HEK293 (cell line): ENCODE measurements at regions not wholly inside any gene's neighbourhood (a gene's known extent, or its start where the extent isn't known, plus 50 kb on each side); places are given as distances from the start of the nearest gene placed in this dataset.

Source experiments
- CTCF ChIA-PET: fragments of 350-600 bp; formaldehyde crosslinking; extraction: SDS; loops from one replicate; lab custom pipeline; 2021; ENCODE audit warnings: antibody characterized with exemption; lab: Yijun Ruan, JAX
- POLR2A ChIA-PET: fragments of 300-600 bp; formaldehyde crosslinking; extraction: SDS; loops from one replicate; lab custom pipeline; 2020; ENCODE audit warnings: antibody characterized with exemption, inconsistent platforms; lab: Yijun Ruan, JAX
- H3K27ac ChIP-seq: fragments of 200-500 bp; sonication (Bioruptor generic); 2 replicates; pipeline ENCODE4 v1.5.1; 2014; ENCODE audit warnings: low read depth, low read length, control low read depth, inconsistent platforms; ENCODE audit errors: extremely low read depth
- H3K36me3 ChIP-seq, 2 experiments: fragments of 200-500 bp in 1 of 2; sonication (Bioruptor generic) in 1 of 2; 1 replicate in 1 of 2; 2 replicates in 1 of 2; pipeline ENCODE4 v1.5.1; 2014 to 2017; ENCODE audit warnings: inconsistent platforms in 2 of 2, low read length in 2 of 2; ENCODE audit not compliant: control insufficient read depth in 2 of 2, insufficient read depth in 1 of 2
- H3K4me1 ChIP-seq: fragments of 200-500 bp; sonication (Bioruptor generic); 2 replicates; pipeline ENCODE4 v1.5.1; 2014; ENCODE audit warnings: mild to moderate bottlenecking, low read length, inconsistent platforms; ENCODE audit not compliant: control insufficient read depth, insufficient read depth
- H3K4me3 ChIP-seq: 2 replicates; pipeline ENCODE4 v1.5.1; 2011; ENCODE audit warnings: low read depth, mild to moderate bottlenecking, control low read depth, low read length, moderate library complexity
- H3K9me3 ChIP-seq: fragments of 200-500 bp; sonication (Bioruptor generic); 2 replicates; pipeline ENCODE4 v1.5.1; 2014; ENCODE audit warnings: low read depth, low read length, inconsistent platforms; ENCODE audit not compliant: control insufficient read depth, insufficient read depth
- GLI2 ChIP-seq: fragments of 450-650 bp; formaldehyde crosslinking; IDR thresholded peaks from 2 replicates; pipeline ENCODE4; 2017; ENCODE audit warnings: missing biosample characterization, missing genetic modification characterization, low read depth, borderline replicate concordance
- HOXC10 ChIP-seq: sonication (generic); formaldehyde crosslinking; IDR thresholded peaks from 2 replicates; pipeline ENCODE4 v1.8.1; 2023; ENCODE audit warnings: mild to moderate bottlenecking, missing genetic modification reagents
- IKZF3 ChIP-seq: fragments of 450-650 bp; IDR thresholded peaks from 2 replicates; pipeline ENCODE4 v1.5.0; 2018; ENCODE audit warnings: missing biosample characterization, mild to moderate bottlenecking, missing genetic modification characterization, moderate library complexity
- WT1 ChIP-seq: fragments of 450-650 bp; formaldehyde crosslinking; IDR thresholded peaks from 2 replicates; pipeline ENCODE4 v1.5.1; 2016; ENCODE audit warnings: missing biosample characterization, missing genetic modification characterization
- ZBTB7A ChIP-seq: fragments of 450-650 bp; formaldehyde crosslinking; IDR thresholded peaks from 2 replicates; pipeline ENCODE4 v1.5.1; 2016; ENCODE audit warnings: low read depth, missing biosample characterization, missing genetic modification characterization
- ZNF138 ChIP-seq: fragments of 450-650 bp; formaldehyde crosslinking; IDR thresholded peaks from 2 replicates; pipeline ENCODE4 v1.5.1; 2016; ENCODE audit warnings: missing biosample characterization, missing genetic modification characterization, borderline replicate concordance
- ZNF169 ChIP-seq: fragments of 450-650 bp; formaldehyde crosslinking; IDR thresholded peaks from 2 replicates; pipeline ENCODE4 v1.5.1; 2016; ENCODE audit warnings: missing biosample characterization, missing genetic modification characterization
- ZNF2 ChIP-seq: fragments of 450-650 bp; formaldehyde crosslinking; IDR thresholded peaks from 2 replicates; pipeline ENCODE4 v1.5.1; 2016; ENCODE audit warnings: missing biosample characterization, missing genetic modification characterization
- ZNF214 ChIP-seq: fragments of 450-650 bp; formaldehyde crosslinking; IDR thresholded peaks from 2 replicates; pipeline ENCODE4 v1.5.1; 2017; ENCODE audit warnings: missing biosample characterization, mild to moderate bottlenecking, missing genetic modification characterization, borderline replicate concordance
- ZNF529 ChIP-seq: fragments of 450-650 bp; formaldehyde crosslinking; IDR thresholded peaks from 2 replicates; pipeline ENCODE4 v1.5.1; 2017; ENCODE audit warnings: missing genetic modification characterization, missing biosample characterization; ENCODE audit not compliant: insufficient replicate concordance
- ZNF530 ChIP-seq: fragments of 450-650 bp; formaldehyde crosslinking; IDR thresholded peaks from 2 replicates; pipeline ENCODE4 v1.5.1; 2016; ENCODE audit warnings: low read depth, missing biosample characterization, missing genetic modification characterization
- ZNF707 ChIP-seq: fragments of 450-650 bp; formaldehyde crosslinking; IDR thresholded peaks from 2 replicates; pipeline ENCODE4 v1.5.1; 2016; ENCODE audit warnings: missing biosample characterization, missing genetic modification characterization
- TF ChIP-seq, protein P1 (sequence below): fragments of 450-650 bp; formaldehyde crosslinking; conservative IDR thresholded peaks from 2 replicates; pipeline ENCODE4 v1.5.1; 2016; ENCODE audit warnings: low read depth, missing biosample characterization, missing genetic modification characterization
- TF ChIP-seq, protein P2 (sequence below): fragments of 450-650 bp; formaldehyde crosslinking; IDR thresholded peaks from 2 replicates; pipeline ENCODE4 v1.5.1; 2017; ENCODE audit warnings: missing biosample characterization, missing genetic modification characterization
- TF ChIP-seq, protein P3 (sequence below): fragments of 450-650 bp; formaldehyde crosslinking; IDR thresholded peaks from 2 replicates; pipeline ENCODE4 v1.5.1; 2016; ENCODE audit warnings: missing biosample characterization, missing genetic modification characterization
- TF ChIP-seq, protein P4 (sequence below): fragments of 450-650 bp; IDR thresholded peaks from 2 replicates; pipeline ENCODE4 v1.5.1; 2018; ENCODE audit warnings: missing biosample characterization, missing genetic modification characterization
- TF ChIP-seq, protein P5 (sequence below): fragments of 450-650 bp; formaldehyde crosslinking; IDR thresholded peaks from 2 replicates; pipeline ENCODE4 v1.5.1; 2016; ENCODE audit warnings: missing biosample characterization, missing genetic modification characterization

DNA sequence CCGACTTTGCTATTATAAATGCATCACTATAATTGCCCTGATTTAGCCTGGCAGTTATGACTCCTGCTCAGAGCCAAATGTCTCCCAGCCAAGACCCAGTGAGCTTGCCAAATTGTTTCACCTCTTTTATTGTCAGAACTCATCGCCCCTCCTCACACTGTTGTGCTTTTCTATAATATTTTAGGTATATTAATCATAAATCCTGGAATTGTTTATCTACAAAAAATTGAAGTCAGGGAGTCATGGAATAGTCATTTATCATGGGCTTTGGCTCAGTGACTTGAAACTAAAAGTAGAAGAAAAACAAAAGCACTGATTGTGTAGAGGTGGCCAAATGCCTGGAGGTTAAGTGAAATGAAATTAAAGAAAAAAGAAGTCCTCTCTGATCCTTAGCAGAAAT lies 85.6 kb downstream of the PFDN4 start:
- no peaks in the 10 kb centered on the region for H3K36me3 ChIP-seq
- H3K27ac ChIP-seq = no peak overlapping the region
- H3K4me1 ChIP-seq = no peaks in the 10 kb centered on the region
- no peaks in the 10 kb centered on the region for H3K9me3 ChIP-seq
- H3K4me3 ChIP-seq = no peak overlapping the region
- ChIA-PET POLR2A (no interaction called here), CTCF (no interaction called here)
- TF ChIP-seq ZNF214 (no peak), ZNF529 (no peak), ZNF2 (no peak), GLI2 (tag by site-specific recombination) (no peak), ZNF169 (tag by site-specific recombination) (no peak), ZNF138 (tag by site-specific recombination) (no peak), HOXC10 (CRISPR knock-in tag) (no peak), WT1 (tag by site-specific recombination) (no peak)
- TF ChIP-seq, protein P1, sequence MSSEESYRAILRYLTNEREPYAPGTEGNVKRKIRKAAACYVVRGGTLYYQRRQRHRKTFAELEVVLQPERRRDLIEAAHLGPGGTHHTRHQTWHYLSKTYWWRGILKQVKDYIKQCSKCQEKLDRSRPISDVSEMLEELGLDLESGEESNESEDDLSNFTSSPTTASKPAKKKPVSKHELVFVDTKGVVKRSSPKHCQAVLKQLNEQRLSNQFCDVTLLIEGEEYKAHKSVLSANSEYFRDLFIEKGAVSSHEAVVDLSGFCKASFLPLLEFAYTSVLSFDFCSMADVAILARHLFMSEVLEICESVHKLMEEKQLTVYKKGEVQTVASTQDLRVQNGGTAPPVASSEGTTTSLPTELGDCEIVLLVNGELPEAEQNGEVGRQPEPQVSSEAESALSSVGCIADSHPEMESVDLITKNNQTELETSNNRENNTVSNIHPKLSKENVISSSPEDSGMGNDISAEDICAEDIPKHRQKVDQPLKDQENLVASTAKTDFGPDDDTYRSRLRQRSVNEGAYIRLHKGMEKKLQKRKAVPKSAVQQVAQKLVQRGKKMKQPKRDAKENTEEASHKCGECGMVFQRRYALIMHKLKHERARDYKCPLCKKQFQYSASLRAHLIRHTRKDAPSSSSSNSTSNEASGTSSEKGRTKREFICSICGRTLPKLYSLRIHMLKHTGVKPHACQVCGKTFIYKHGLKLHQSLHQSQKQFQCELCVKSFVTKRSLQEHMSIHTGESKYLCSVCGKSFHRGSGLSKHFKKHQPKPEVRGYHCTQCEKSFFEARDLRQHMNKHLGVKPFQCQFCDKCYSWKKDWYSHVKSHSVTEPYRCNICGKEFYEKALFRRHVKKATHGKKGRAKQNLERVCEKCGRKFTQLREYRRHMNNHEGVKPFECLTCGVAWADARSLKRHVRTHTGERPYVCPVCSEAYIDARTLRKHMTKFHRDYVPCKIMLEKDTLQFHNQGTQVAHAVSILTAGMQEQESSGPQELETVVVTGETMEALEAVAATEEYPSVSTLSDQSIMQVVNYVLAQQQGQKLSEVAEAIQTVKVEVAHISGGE (tag by site-specific recombination) = no peak
- TF ChIP-seq, protein P2, sequence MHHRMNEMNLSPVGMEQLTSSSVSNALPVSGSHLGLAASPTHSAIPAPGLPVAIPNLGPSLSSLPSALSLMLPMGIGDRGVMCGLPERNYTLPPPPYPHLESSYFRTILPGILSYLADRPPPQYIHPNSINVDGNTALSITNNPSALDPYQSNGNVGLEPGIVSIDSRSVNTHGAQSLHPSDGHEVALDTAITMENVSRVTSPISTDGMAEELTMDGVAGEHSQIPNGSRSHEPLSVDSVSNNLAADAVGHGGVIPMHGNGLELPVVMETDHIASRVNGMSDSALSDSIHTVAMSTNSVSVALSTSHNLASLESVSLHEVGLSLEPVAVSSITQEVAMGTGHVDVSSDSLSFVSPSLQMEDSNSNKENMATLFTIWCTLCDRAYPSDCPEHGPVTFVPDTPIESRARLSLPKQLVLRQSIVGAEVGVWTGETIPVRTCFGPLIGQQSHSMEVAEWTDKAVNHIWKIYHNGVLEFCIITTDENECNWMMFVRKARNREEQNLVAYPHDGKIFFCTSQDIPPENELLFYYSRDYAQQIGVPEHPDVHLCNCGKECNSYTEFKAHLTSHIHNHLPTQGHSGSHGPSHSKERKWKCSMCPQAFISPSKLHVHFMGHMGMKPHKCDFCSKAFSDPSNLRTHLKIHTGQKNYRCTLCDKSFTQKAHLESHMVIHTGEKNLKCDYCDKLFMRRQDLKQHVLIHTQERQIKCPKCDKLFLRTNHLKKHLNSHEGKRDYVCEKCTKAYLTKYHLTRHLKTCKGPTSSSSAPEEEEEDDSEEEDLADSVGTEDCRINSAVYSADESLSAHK (tag by site-specific recombination) = no peak
- TF ChIP-seq, protein P3, sequence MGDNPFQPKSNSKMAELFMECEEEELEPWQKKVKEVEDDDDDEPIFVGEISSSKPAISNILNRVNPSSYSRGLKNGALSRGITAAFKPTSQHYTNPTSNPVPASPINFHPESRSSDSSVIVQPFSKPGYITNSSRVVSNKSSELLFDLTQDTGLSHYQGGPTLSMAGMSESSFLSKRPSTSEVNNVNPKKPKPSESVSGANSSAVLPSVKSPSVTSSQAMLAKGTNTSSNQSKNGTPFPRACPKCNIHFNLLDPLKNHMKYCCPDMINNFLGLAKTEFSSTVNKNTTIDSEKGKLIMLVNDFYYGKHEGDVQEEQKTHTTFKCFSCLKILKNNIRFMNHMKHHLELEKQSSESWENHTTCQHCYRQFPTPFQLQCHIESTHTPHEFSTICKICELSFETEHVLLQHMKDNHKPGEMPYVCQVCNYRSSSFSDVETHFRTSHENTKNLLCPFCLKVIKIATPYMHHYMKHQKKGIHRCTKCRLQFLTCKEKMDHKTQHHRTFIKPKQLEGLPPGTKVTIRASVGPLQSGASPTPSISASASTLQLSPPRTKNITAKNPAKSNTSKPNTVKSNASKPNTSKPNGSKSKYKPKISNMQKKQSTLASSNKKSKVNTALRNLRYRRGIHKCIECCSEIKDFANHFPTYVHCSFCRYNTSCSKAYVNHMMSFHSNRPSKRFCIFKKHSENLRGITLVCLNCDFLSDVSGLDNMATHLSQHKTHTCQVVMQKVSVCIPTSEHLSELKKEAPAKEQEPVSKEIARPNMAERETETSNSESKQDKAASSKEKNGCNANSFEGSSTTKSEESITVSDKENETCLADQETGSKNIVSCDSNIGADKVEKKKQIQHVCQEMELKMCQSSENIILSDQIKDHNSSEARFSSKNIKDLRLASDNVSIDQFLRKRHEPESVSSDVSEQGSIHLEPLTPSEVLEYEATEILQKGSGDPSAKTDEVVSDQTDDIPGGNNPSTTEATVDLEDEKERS (tag by site-specific recombination) = no peak
- TF ChIP-seq, protein P4, sequence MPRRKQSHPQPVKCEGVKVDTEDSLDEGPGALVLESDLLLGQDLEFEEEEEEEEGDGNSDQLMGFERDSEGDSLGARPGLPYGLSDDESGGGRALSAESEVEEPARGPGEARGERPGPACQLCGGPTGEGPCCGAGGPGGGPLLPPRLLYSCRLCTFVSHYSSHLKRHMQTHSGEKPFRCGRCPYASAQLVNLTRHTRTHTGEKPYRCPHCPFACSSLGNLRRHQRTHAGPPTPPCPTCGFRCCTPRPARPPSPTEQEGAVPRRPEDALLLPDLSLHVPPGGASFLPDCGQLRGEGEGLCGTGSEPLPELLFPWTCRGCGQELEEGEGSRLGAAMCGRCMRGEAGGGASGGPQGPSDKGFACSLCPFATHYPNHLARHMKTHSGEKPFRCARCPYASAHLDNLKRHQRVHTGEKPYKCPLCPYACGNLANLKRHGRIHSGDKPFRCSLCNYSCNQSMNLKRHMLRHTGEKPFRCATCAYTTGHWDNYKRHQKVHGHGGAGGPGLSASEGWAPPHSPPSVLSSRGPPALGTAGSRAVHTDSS (tag by site-specific recombination) = no peak
- TF ChIP-seq, all 188 proteins: peak for 0

DNA sequence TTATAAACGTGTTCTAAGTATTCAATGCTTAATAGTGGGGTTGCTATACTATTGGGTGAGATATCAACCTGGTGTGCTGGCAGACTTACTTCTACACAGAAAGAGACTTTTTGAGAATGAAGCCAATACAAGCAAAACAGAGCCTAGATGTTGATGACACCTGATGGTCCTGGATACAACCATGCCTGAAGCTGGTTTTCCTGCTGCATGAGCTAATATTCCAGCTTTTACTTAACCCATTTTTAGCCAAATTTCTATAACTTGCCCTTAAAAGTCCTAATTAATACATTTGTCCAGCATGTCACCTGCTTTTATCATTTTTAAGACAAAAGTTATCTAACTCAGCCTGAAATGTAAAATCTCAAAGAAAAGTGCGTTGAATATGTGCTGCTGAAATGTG lies 86.2 kb downstream of the PFDN4 start:
- POLR2A ChIA-PET = no interaction called here
- no peaks in the 10 kb centered on the region for H3K4me1 ChIP-seq
- H3K9me3 ChIP-seq = no peaks in the 10 kb centered on the region
- TF ChIP-seq ZNF707 (tag by site-specific recombination) = no peak
- TF ChIP-seq ZNF530 (tag by site-specific recombination) = no peak
- no peak for TF ChIP-seq WT1 (tag by site-specific recombination)
- no peak for TF ChIP-seq ZBTB7A (tag by site-specific recombination)
- no peak for TF ChIP-seq IKZF3
- TF ChIP-seq, protein P5, sequence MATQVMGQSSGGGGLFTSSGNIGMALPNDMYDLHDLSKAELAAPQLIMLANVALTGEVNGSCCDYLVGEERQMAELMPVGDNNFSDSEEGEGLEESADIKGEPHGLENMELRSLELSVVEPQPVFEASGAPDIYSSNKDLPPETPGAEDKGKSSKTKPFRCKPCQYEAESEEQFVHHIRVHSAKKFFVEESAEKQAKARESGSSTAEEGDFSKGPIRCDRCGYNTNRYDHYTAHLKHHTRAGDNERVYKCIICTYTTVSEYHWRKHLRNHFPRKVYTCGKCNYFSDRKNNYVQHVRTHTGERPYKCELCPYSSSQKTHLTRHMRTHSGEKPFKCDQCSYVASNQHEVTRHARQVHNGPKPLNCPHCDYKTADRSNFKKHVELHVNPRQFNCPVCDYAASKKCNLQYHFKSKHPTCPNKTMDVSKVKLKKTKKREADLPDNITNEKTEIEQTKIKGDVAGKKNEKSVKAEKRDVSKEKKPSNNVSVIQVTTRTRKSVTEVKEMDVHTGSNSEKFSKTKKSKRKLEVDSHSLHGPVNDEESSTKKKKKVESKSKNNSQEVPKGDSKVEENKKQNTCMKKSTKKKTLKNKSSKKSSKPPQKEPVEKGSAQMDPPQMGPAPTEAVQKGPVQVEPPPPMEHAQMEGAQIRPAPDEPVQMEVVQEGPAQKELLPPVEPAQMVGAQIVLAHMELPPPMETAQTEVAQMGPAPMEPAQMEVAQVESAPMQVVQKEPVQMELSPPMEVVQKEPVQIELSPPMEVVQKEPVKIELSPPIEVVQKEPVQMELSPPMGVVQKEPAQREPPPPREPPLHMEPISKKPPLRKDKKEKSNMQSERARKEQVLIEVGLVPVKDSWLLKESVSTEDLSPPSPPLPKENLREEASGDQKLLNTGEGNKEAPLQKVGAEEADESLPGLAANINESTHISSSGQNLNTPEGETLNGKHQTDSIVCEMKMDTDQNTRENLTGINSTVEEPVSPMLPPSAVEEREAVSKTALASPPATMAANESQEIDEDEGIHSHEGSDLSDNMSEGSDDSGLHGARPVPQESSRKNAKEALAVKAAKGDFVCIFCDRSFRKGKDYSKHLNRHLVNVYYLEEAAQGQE = no peak
- TF ChIP-seq, all 188 proteins: peak for 0
- H3K27ac ChIP-seq = no peak overlapping the region
- no peak overlapping the region for H3K4me3 ChIP-seq
- CTCF ChIA-PET = no interaction called here
- H3K36me3 ChIP-seq = no peaks in the 10 kb centered on the region
